HG02840 (cell line): ENCODE measurements at regions not wholly inside any gene's neighbourhood (a gene's known extent, or its start where the extent isn't known, plus 50 kb on each side); places are given as distances from the start of the nearest gene placed in this dataset.

ENCODE experiments used
- ATAC-seq: cut with Tn5 transposase; IDR thresholded peaks from one replicate; pipeline ENCODE4 v1.9.1; 2021; ENCODE audit warnings: mild to moderate bottlenecking, moderate library complexity, moderate number of reproducible peaks; ENCODE audit not compliant: unreplicated experiment, low FRiP score

DNA sequence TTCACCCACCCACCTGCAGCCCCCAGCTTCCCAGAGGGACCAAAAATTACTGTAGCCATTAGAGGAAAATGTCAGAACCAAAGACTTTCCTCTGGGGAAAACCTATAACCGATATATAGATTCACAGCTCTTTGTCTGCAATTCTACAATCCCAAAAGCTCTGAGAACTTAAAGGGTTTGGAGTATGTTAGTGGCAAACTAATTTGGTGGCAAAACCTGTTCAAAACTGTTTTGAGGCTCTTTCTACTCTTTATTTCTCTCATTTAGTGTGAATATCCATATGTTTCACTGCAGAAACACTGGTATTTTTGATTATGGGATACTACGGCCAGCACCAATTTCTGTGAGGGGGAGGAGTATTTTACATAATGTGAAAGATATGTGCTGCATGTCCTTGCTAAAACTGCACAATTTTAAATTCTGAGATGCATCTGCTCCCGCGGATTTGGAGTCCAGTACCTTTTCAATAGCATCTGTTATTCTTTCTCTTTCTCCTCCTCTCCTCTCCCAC lies 87.5 kb upstream of the MTNR1B start:
- ATAC-seq: no peak

- no peak for ATAC-seq
Observed at GRCh38 chr11:92882828-92883611, 86.4 kb upstream of the MTNR1B start.

DNA sequence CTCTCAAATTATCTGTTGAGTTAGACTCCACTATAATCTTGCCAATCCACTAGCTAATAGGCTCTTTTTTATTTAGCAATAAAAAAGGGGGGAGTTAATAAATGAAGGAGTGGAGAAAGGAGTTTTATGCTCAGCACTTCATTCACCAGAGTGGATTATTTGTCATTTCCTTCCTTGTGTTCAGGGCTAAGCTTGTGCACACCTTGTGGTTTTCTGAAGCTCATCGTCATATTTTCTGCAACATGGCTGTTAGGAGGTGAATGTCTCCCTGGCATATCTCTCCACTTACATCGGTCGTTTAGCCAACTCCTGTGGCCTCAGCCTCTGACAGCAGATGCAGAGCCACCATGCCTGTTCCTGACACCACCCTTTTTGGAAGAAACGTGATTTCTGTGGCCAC lies 83.9 kb upstream of the MTNR1B start:
- ATAC-seq: no peak

GRCh38 chr11:92886243-92886905 lies 83.1 kb upstream of the MTNR1B start:
- ATAC-seq: no peak

GRCh38 chr11:92888696-92889095 lies 80.8 kb upstream of the MTNR1B start:
- no peak for ATAC-seq

- no peak for ATAC-seq
Observed at GRCh38 chr11:92890846-92891245, 78.6 kb upstream of the MTNR1B start.

DNA sequence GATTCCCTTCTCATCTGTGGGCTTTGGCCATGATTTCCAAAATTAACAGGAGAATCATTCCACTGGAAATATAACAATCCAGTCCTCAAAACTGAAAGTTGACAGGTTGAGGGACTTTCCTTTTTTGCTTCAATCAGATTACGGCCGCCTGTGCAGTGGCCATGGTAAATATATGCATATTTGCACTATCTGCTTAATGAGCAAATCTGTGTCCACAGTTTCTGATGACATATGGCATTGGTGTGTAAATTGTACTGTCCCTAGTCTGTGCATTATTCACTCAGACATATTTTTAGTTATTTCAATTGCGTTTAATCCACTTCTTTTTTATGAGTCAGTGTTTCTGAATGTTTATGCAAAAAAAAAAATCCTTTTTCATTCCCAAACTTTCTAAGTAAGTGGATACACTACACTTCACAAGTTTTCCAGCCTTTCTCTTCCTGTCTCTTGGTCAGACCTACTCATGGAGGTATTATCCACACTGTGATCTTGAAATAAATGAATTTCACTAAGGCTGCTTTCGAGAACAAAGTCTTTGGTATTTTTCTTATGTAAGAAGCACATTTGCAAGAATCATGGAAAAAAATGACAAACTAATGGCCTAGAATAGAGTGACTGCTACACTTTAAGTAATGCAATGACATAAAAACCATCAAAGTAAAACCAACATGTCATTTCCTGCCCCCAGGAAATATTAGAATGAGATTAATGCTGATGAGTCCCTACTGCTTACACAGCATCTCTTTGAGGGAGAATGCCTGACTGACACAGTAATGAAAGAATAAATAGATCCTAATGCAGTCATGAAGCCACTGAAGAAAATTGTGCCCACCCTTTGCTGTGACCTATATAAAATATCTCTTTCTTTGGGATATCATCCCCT lies 76.4 kb upstream of the MTNR1B start:
- ATAC-seq: no peak

GRCh38 chr11:92894197-92894596 lies 75.3 kb upstream of the MTNR1B start:
- ATAC-seq: no peak

GRCh38 chr11:92897487-92897886 lies 72.0 kb upstream of the MTNR1B start:
- ATAC-seq: no peak

- no peak for ATAC-seq
Observed at GRCh38 chr11:92902417-92902816, 67.0 kb upstream of the MTNR1B start.

DNA sequence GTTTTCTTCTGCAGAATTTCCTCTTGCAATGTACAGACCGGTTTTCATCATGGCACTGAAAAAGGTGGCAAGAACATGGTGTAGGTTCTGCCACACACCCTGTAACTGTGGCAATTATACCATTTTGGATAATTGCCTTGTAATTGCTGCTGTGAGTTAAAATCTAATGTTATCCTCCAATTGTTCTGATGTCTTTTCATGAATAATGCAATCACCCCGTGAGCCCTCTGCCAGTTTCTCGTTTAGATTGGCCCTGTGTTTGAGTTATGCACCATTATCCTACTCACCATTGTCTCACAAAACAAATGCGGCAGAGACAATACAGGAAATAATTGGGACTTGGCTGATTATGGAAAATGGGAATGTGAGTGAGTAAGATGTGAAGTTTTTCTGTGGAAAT lies 61.8 kb upstream of the MTNR1B start:
- ATAC-seq: no peak

DNA sequence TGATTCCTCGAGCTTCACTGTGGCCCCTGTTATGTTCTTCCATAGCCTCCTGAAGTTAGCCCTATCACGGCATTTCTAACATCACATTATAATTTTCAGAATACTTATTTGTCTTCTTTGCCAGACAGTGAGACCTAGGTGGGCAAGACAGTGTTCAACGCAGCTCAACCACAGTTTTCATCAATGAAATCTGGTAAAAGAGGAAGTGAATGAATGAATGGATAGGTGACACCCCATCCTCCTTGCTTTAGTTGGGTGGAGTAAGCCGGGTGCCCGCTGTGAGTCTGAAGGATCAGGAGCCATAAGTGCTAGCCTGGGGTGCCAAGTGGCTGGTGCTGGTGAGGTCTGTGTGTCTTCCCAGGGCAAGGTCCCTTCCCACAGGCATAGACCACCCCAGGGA lies 60.2 kb upstream of the MTNR1B start:
- ATAC-seq: no peak

GRCh38 chr11:92911478-92911877 lies 58.0 kb upstream of the MTNR1B start:
- no peak for ATAC-seq

GRCh38 chr11:92915551-92915950 lies 53.9 kb upstream of the MTNR1B start:
- no peak for ATAC-seq

DNA sequence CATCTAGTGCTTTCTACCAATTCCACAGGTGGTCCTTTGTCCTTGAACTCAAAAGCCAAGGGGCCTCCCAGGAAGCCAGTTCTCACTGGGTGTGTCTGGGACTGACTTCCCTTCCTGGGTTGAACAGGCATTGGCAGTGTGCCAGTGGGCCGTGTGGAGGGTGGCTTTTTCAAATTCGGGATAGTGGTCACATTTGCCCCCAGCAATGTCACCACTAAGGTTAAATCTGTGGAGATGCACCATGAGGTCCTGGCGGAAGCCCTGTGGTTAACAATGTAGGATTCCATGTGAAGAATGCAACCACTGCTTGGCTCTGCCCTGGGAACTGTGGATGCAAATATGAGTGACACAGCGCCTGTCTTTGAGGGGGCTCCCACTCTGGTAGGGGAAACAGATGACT lies 53.2 kb upstream of the MTNR1B start:
- no peak for ATAC-seq

DNA sequence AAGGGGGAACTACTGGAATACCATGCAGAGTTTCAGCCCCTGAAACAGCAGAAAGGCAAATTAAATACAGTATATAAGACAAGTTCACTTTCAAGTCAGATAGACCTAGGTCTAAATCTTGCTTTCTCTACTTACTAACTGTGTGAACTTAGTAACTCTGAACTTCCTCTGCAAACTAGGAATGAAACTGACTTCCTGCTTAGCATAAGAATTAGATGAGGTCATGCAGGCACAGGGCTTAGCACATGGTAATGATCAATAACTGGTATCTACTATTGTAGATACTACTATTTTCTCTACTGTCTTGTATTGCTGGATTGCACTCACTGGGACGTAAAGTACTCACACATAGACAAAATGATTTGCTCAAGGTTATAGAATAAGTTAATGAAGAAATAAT lies 51.5 kb upstream of the MTNR1B start:
- ATAC-seq: no peak

GRCh38 chr11:92919048-92919447 lies 50.4 kb upstream of the MTNR1B start:
- no peak for ATAC-seq
